ENCODE measurements at regions not wholly inside any gene's neighbourhood (a gene's known extent, or its start where the extent isn't known, plus 50 kb on each side); places are given as distances from the start of the nearest gene placed in this dataset.

DNA sequence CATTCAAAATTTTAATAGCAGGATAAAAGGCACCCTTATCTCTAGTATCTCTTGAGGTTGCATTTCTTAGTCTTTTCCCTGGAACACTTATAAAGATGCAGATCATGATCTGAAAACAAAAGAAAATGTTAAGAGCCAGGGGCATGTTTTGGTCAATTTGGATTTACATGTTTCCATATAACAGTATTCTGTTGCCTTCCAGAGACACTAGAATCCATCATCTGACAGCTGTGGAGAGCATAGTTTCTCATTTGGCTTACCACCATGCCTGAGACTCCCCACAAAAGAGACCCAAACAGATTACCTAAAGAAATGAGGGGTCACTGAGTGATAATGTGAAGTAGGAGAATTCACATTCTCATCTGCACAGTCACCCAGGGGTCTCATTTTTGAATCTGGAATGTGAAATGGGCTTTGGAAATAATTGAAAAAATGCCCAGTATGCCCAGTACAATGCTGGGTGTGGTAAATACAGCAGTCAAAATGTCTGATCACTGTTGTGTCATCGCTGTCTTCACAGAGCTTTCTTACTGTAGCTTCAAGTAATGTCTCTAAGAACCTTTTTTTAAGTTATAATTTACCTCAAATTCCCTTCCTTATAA is 79.9 kb upstream of the ZBTB20 start:
- H3K4me2 ChIP-seq = no peak overlapping the region
- H3K4me3 ChIP-seq = no peak overlapping the region
- no peaks in the 10 kb centered on the region for H3K4me1 ChIP-seq
- no peaks in the 10 kb centered on the region for H3K9me3 ChIP-seq (replicated peaks in 1 of 11)
- H3K27me3 ChIP-seq = no peaks in the 10 kb centered on the region
- H3K27ac ChIP-seq = no peak overlapping the region
- H4K20me1 ChIP-seq = no peaks in the 10 kb centered on the region
- no peaks in the 10 kb centered on the region for H3K36me3 ChIP-seq
- TF ChIP-seq Cebpa-rat (IDR thresholded peaks at IDR 0.05) = no peak
- no peak overlapping the region for H3K9ac ChIP-seq

DNA sequence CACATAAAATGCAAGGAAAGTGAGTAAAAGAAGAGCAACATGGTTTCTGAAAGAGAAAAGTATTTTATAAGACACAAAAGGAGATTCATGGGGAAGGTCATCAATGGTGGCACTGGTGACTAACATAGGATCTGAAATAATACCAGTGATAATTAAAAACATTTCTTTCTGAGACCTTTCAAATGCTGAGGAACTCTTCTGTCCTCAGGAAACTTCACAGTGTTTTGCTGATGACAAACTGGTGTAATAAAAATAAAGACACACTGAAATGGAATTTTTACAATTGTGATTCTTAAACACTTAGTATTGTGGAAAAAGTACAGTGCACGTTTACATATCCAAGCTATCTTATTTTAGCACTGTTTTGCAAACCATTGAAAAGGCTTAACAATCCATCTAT is 80.4 kb upstream of the ZBTB20 start:
- H4K20me1 ChIP-seq = no peaks in the 10 kb centered on the region
- H3K36me3 ChIP-seq = no peaks in the 10 kb centered on the region
- no peak overlapping the region for H3K4me2 ChIP-seq
- no peak overlapping the region for H3K9ac ChIP-seq
- H3K4me3 ChIP-seq = no peak overlapping the region
- no peaks in the 10 kb centered on the region for H3K27me3 ChIP-seq
- no peak overlapping the region for H3K27ac ChIP-seq
- no peaks in the 10 kb centered on the region for H3K4me1 ChIP-seq
- H3K9me3 ChIP-seq (replicated peaks in 1 of 11) = no peaks in the 10 kb centered on the region
- no peak for TF ChIP-seq Cebpa-rat (IDR thresholded peaks at IDR 0.05)

DNA sequence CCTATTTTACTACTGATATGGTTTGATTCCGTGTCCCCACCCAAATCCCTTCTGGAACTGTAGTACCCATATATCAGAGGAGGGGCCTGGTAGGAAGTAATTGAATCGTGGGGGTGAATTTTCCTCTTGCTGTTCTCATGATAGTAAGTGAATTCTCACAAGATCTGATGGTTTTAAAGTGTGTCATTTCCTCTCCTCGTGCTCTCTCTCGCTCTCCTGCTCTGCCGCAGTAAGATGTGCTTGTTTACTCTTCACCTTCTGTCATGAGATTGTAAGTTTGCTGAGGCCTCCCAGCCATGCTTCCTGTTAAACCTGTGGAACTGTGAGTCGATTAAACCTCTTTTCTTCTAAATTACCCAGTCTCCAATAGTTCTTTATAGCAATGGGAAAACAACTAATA is 81.2 kb upstream of the ZBTB20 start:
- H3K4me2 ChIP-seq = no peak overlapping the region
- no peak overlapping the region for H3K27ac ChIP-seq
- H3K9ac ChIP-seq = no peak overlapping the region
- no peak for TF ChIP-seq Cebpa-rat (IDR thresholded peaks at IDR 0.05)
- H3K4me1 ChIP-seq = no peaks in the 10 kb centered on the region
- no peak overlapping the region for H3K4me3 ChIP-seq
- no peaks in the 10 kb centered on the region for H3K27me3 ChIP-seq
- H4K20me1 ChIP-seq = no peaks in the 10 kb centered on the region
- H3K9me3 ChIP-seq (replicated peaks in 1 of 11) = no peaks in the 10 kb centered on the region
- no peaks in the 10 kb centered on the region for H3K36me3 ChIP-seq

DNA sequence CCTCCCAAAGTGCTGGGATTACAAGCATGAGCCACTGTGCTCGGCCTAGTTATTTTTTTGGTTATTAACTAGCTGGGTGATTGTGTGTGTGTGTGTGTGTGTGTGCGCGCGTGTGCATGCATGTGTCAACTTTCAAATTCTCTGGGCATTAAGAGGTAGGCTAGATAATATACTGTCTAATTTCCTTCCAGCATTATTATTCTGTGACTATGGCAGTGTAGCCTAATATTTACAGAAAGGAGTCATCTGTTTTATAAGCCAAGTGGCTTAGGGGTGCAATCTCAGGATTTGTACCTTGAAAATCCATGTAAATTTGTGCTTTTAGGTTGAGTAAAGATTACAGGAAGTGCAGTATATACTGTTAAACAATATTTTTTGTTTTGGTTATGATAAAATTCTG is 85.1 kb upstream of the ZBTB20 start:
- H3K9ac ChIP-seq = no peak overlapping the region
- H3K9me3 ChIP-seq (replicated peaks in 1 of 11) = no peaks in the 10 kb centered on the region
- no peak overlapping the region for H3K4me3 ChIP-seq
- no peaks in the 10 kb centered on the region for H3K27me3 ChIP-seq
- no peak overlapping the region for H3K27ac ChIP-seq
- TF ChIP-seq Cebpa-rat (IDR thresholded peaks at IDR 0.05) = no peak
- no peaks in the 10 kb centered on the region for H3K36me3 ChIP-seq
- no peak overlapping the region for H3K4me2 ChIP-seq
- H3K4me1 ChIP-seq = no peaks in the 10 kb centered on the region
- H4K20me1 ChIP-seq = no peaks in the 10 kb centered on the region

DNA sequence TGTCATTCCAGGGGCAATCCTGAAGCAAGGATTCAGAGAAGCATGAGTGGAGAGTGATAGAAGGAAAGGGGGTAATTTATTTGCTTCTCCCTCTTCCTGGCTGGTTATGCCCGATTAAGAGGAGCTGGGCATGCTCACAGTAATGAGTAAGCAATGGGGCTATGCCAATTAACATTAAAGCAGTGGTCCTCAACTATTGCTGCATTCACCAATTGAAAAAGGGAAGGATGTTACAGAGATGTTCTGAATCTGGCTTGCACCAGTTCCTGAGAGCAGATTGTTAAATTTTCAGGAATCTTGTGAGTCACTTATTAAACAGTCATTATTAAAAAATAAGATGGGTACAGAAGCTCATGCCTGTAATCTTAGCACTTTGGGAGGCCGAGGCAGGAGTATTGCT is 85.9 kb upstream of the ZBTB20 start:
- Histone ChIP-seq H3K9ac (no peak overlapping the region), H3K4me1 (no peaks in the 10 kb centered on the region), H3K9me3 (replicated peaks in 1 of 11) (no peaks in the 10 kb centered on the region), H3K4me2 (no peak overlapping the region), H3K4me3 (no peak overlapping the region), H3K27ac (no peak overlapping the region), H3K27me3 (no peaks in the 10 kb centered on the region), H3K36me3 (no peaks in the 10 kb centered on the region), H4K20me1 (no peaks in the 10 kb centered on the region)
- no peak for TF ChIP-seq Cebpa-rat (IDR thresholded peaks at IDR 0.05)

DNA sequence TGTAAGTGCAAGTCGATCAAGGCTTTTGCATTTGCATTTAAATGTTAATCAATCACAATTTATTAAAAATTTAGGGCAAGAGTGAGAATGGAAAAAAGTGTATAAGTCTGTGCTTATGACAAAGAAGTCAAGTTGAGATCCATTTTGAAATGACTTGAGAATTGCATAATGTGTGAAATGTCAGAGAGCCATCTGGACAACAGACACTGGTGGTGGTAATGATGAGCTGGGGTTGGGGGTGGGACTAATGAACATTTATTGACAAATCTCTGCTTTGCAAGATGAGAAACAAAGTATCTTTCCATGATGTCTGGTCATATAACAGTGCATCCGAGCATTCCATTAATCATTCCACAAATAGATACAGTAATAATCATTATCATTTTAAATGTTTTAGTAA is 89.4 kb upstream of the ZBTB20 start:
- Histone ChIP-seq H3K4me2 (no peak overlapping the region), H3K4me3 (no peak overlapping the region), H3K27me3 (no peaks in the 10 kb centered on the region), H4K20me1 (no peaks in the 10 kb centered on the region), H3K9ac (no peak overlapping the region), H3K9me3 (replicated peaks in 1 of 11) (no peaks in the 10 kb centered on the region), H3K4me1 (no peaks in the 10 kb centered on the region), H3K27ac (no peak overlapping the region), H3K36me3 (no peaks in the 10 kb centered on the region)
- no peak for TF ChIP-seq Cebpa-rat (IDR thresholded peaks at IDR 0.05)

DNA sequence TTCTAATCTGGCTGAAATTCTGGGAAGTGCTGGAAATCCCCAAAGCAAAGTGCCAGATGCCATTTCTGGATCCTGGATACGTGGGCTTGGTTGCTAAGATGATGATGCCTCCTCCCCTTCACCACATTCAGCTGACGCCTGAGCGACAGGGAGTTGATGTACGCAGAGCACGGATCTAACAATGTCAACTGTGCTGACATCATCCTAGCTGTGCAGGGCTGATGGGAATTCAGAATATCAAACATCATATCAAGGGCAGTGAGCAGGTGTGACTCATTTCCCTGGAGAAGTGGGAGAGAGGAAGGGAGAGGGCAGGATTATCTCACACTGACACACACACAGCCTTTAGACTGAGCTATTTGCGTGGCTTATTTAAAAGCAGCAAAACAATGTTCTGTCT is 92.6 kb upstream of the ZBTB20 start:
- no peak overlapping the region for H3K27ac ChIP-seq
- no peak overlapping the region for H3K4me2 ChIP-seq
- H4K20me1 ChIP-seq = no peaks in the 10 kb centered on the region
- H3K4me3 ChIP-seq = no peak overlapping the region
- TF ChIP-seq Cebpa-rat (IDR thresholded peaks at IDR 0.05) = no peak
- no peaks in the 10 kb centered on the region for H3K27me3 ChIP-seq
- no peaks in the 10 kb centered on the region for H3K4me1 ChIP-seq
- no peak overlapping the region for H3K9ac ChIP-seq
- H3K36me3 ChIP-seq = no peaks in the 10 kb centered on the region
- no peaks in the 10 kb centered on the region for H3K9me3 ChIP-seq (replicated peaks in 1 of 11)

DNA sequence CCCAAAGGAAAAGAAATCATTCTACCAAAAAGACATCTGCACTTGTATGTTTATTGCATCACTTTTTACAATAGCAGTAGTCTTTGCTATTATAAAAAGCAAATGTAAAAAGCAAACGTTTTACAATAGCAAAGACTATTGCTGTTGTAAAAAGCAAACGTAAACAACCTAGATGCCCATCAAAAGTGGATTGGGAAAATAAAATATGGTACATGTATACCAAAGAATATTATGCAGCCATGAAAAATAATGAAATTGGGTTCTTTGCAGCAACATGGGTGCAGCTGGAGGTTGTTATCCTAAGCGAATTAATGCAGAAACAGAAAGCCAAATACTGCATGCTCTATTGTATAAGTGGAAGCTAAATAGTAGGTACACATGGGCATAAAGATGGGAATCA is 97.3 kb upstream of the ZBTB20 start:
- H3K27me3 ChIP-seq = no peaks in the 10 kb centered on the region
- no peak for TF ChIP-seq Cebpa-rat (IDR thresholded peaks at IDR 0.05)
- H4K20me1 ChIP-seq = no peaks in the 10 kb centered on the region
- H3K4me2 ChIP-seq = no peak overlapping the region
- no peak overlapping the region for H3K9ac ChIP-seq
- H3K27ac ChIP-seq = no peak overlapping the region
- no peaks in the 10 kb centered on the region for H3K9me3 ChIP-seq (replicated peaks in 1 of 11)
- H3K36me3 ChIP-seq = no peaks in the 10 kb centered on the region
- H3K4me3 ChIP-seq = no peak overlapping the region
- no peaks in the 10 kb centered on the region for H3K4me1 ChIP-seq

DNA sequence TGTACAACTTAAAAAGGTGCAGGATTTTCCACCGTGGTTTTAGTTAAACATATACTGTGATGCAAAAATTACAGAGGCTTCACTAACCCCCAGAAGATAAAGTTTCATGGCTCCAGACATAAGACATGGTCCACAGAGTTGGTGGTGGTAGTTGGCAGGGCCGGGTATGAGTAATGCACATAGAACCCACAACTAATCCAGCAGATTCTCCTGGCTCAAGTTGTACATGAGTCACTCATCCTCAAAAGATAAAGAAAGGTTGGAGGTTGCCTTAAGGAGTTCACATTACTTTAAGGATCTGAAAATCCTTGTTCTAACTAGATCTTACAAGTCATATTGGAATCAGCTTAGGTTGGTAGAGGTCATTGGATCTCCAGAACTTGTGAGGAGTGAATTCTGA is 98.3 kb upstream of the ZBTB20 start:
- Histone ChIP-seq H3K9ac (no peak overlapping the region), H3K27me3 (no peaks in the 10 kb centered on the region), H3K4me2 (no peak overlapping the region)

DNA sequence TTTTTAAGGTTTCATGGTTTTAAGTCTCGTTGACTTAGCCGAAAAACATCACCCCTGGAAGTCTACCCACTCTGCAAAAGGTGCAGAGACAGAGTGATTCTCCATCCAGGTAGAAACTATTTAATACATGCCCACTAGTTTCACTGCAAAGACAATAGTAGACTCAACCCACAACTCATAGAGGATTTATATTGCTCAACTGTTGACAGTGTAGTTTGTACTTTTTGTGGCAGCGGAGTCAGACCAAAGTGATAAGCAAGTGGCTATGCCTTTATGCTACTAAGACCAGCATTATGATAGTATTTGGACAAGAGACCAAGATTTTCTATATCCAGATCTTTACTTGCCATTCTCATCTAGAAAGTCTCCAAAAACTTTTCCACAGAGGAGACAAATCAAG is 98.8 kb upstream of the ZBTB20 start:
- Histone ChIP-seq H3K9ac (no peak overlapping the region), H3K27ac (no peak overlapping the region), H3K9me3 (replicated peaks in 1 of 11) (no peaks in the 10 kb centered on the region), H3K4me1 (no peaks in the 10 kb centered on the region), H3K36me3 (no peaks in the 10 kb centered on the region), H3K4me2 (no peak overlapping the region), H3K27me3 (no peaks in the 10 kb centered on the region), H3K4me3 (no peak overlapping the region), H4K20me1 (no peaks in the 10 kb centered on the region)
- TF ChIP-seq Cebpa-rat (IDR thresholded peaks at IDR 0.05) = no peak

More for the DNA sequence above, 98.3 kb upstream of the ZBTB20 start:
- Histone ChIP-seq H3K9me3 (replicated peaks in 1 of 11) (no peaks in the 10 kb centered on the region), H3K36me3 (no peaks in the 10 kb centered on the region), H3K27ac (no peak overlapping the region), H3K4me3 (no peak overlapping the region), H4K20me1 (no peaks in the 10 kb centered on the region), H3K4me1 (no peaks in the 10 kb centered on the region)
- TF ChIP-seq Cebpa-rat (IDR thresholded peaks at IDR 0.05) = no peak
